A673 (cell line): ENCODE measurements at regions not wholly inside any gene's neighbourhood (a gene's known extent, or its start where the extent isn't known, plus 50 kb on each side); places are given as distances from the start of the nearest gene placed in this dataset.

ENCODE experiments used
- CTCF ChIP-seq: fragments of 300-800, 200-600 bp; sonication (generic); conservative IDR thresholded peaks from 2 replicates; pipeline ENCODE4 v1.5.1; 2017; ENCODE audit warnings: low read depth, mild to moderate bottlenecking, antibody characterized with exemption, low read length, moderate library complexity, mixed read lengths
- EZH2 ChIP-seq: fragments of 200-600 bp; sonication (generic); IDR thresholded peaks from 2 replicates; pipeline ENCODE4 v1.6.1; 2017; ENCODE audit warnings: borderline replicate concordance, low read depth, mild to moderate bottlenecking, mixed read lengths, antibody characterized with exemption, low read length; ENCODE audit not compliant: poor library complexity, severe bottlenecking

- TF ChIP-seq CTCF (no peak), EZH2 (no peak)
Observed at GRCh38 chr18:2258954-2259353, 312.4 kb downstream of the METTL4 start.
